ENCODE measurements at regions not wholly inside any gene's neighbourhood (a gene's known extent, or its start where the extent isn't known, plus 50 kb on each side); places are given as distances from the start of the nearest gene placed in this dataset.
A peak's percentile ranks its signal among the peaks of the same experiment; 100 is the strongest.
"Not testable (repeated sequence)": the region's sequence is repeated elsewhere in the genome, so short reads cannot be mapped to it uniquely, and the experiment has no call there.

- no peak for DNase-seq (ENCODE audit: low read depth)
Observed at GRCh38 chr6:22146678-22146930, 150.2 kb downstream of the PRL start.

GRCh38 chr6:22146931-22147701, 149.7 kb downstream of the PRL start:
- no peak for DNase-seq (ENCODE audit: low read depth)

GRCh38 chr6:22147921-22148776, 148.7 kb downstream of the PRL start:
- DNase-seq (ENCODE audit: low read depth) = peak; percentile 57

GRCh38 chr6:22149096-22149495, 147.7 kb downstream of the PRL start:
- no peak for DNase-seq (ENCODE audit: low read depth)

GRCh38 chr6:22149501-22150367, 147.1 kb downstream of the PRL start:
- peak; percentile 71 for DNase-seq (ENCODE audit: low read depth)

- no peak for DNase-seq (ENCODE audit: low read depth)
Observed at GRCh38 chr6:22150368-22151035, 146.3 kb downstream of the PRL start.

GRCh38 chr6:22151892-22152291, 144.9 kb downstream of the PRL start:
- no peak for DNase-seq (ENCODE audit: low read depth)

GRCh38 chr6:22152841-22153240, 144.0 kb downstream of the PRL start:
- DNase-seq (ENCODE audit: low read depth) = no peak

- DNase-seq (ENCODE audit: low read depth) = peak; percentile 85
Observed at GRCh38 chr6:22153384-22154158, 143.3 kb downstream of the PRL start.

GRCh38 chr6:22155551-22155950, 141.3 kb downstream of the PRL start:
- DNase-seq (ENCODE audit: low read depth) = no peak

- no peak for DNase-seq (ENCODE audit: low read depth)
Observed at GRCh38 chr6:22157233-22157632, 139.6 kb downstream of the PRL start.

GRCh38 chr6:22164236-22164635, 132.6 kb downstream of the PRL start:
- no peak for DNase-seq (ENCODE audit: low read depth)

GRCh38 chr6:22171006-22171405, 125.8 kb downstream of the PRL start:
- not testable (repeated sequence) for DNase-seq (ENCODE audit: low read depth)

- DNase-seq (ENCODE audit: low read depth) = not testable (repeated sequence)
Observed at GRCh38 chr6:22171885-22172284, 125.0 kb downstream of the PRL start.

GRCh38 chr6:22173311-22173710, 123.5 kb downstream of the PRL start:
- no peak for DNase-seq (ENCODE audit: low read depth)

GRCh38 chr6:22180250-22180649, 116.6 kb downstream of the PRL start:
- not testable (repeated sequence) for DNase-seq (ENCODE audit: low read depth)

GRCh38 chr6:22184371-22184770, 112.5 kb downstream of the PRL start:
- DNase-seq (ENCODE audit: low read depth) = no peak

GRCh38 chr6:22189946-22190345, 106.9 kb downstream of the PRL start:
- no peak for DNase-seq (ENCODE audit: low read depth)

- peak; percentile 2 for DNase-seq (ENCODE audit: low read depth)
Observed at GRCh38 chr6:22194188-22194921, 102.5 kb downstream of the PRL start.

- DNase-seq (ENCODE audit: low read depth) = no peak
Observed at GRCh38 chr6:22199771-22200170, 97.1 kb downstream of the PRL start.

All from renal cortical epithelial cell (primary cell).